WTC11 (cell line): ENCODE measurements at regions not wholly inside any gene's neighbourhood (a gene's known extent, or its start where the extent isn't known, plus 50 kb on each side); places are given as distances from the start of the nearest gene placed in this dataset.

Source experiments
- ATAC-seq: fragments of 200-7000 bp; cut with Tn5 transposase; 2 replicates; pipeline ENCODE4 v1.10.0; 2021; ENCODE audit warnings: mild to moderate bottlenecking, moderate library complexity
- CTCF ChIA-PET: fragments of 300-600 bp; sonication (Branson Sonifier 250); formaldehyde crosslinking; loops from one replicate; lab custom pipeline; 2021; ENCODE audit warnings: antibody characterized with exemption; lab: Charles Lee
- POLR2A ChIA-PET: fragments of 350-600 bp; sonication (Branson Sonifier 250); formaldehyde crosslinking; loops from one replicate; lab custom pipeline; 2021; ENCODE audit warnings: antibody characterized with exemption; lab: Charles Lee
- DNase-seq: peaks from one replicate; pipeline ENCODE4 v3.0.0; 2021; ENCODE audit warnings: low spot score
- H3K27ac Mint-ChIP-seq: 2 replicates; pipeline ENCODE4 v1.8.0; 2021; ENCODE audit warnings: mixed read lengths
- H3K27me3 Mint-ChIP-seq: 2 replicates; pipeline ENCODE4 v1.8.0; 2021; ENCODE audit warnings: low read depth, mild to moderate bottlenecking, moderate library complexity, mixed read lengths
- H3K36me3 Mint-ChIP-seq: 2 replicates; pipeline ENCODE4 v1.8.0; 2021; ENCODE audit warnings: mixed read lengths
- H3K4me1 Mint-ChIP-seq: 2 replicates; pipeline ENCODE4 v1.8.0; 2022; ENCODE audit warnings: mixed read lengths
- H3K4me3 Mint-ChIP-seq: 2 replicates; pipeline ENCODE4 v1.8.0; 2021; ENCODE audit warnings: mild to moderate bottlenecking, moderate library complexity, mixed read lengths
- H3K9me3 Mint-ChIP-seq: 2 replicates; pipeline ENCODE4 v1.8.0; 2021; ENCODE audit warnings: mixed read lengths
- ATF1 ChIP-seq: sonication (generic); formaldehyde crosslinking; IDR thresholded peaks from 2 replicates; pipeline ENCODE4 v1.8.1; 2023; ENCODE audit warnings: mild to moderate bottlenecking, moderate library complexity, missing genetic modification reagents
- CREB1 ChIP-seq: sonication (generic); formaldehyde crosslinking; IDR thresholded peaks from 2 replicates; pipeline ENCODE4 v1.8.0; 2023; ENCODE audit warnings: mild to moderate bottlenecking, missing genetic modification reagents
- E2F1 ChIP-seq: sonication (generic); formaldehyde crosslinking; IDR thresholded peaks from 2 replicates; pipeline ENCODE4 v1.8.0; 2022; ENCODE audit warnings: mild to moderate bottlenecking, missing genetic modification reagents
- GABPB1 ChIP-seq: sonication (generic); formaldehyde crosslinking; IDR thresholded peaks from 2 replicates; pipeline ENCODE4 v1.8.1; 2023; ENCODE audit warnings: mild to moderate bottlenecking, missing genetic modification reagents
- IRF2 ChIP-seq: sonication (generic); formaldehyde crosslinking; IDR thresholded peaks from 2 replicates; pipeline ENCODE4 v1.8.0; 2022; ENCODE audit warnings: low read depth, missing genetic modification reagents, borderline replicate concordance
- SMAD3 ChIP-seq: sonication (generic); formaldehyde crosslinking; IDR thresholded peaks from 2 replicates; pipeline ENCODE4 v1.8.0; 2022; ENCODE audit warnings: missing genetic modification reagents, mild to moderate bottlenecking, borderline replicate concordance
- SMAD4 ChIP-seq: sonication (generic); formaldehyde crosslinking; IDR thresholded peaks from 2 replicates; pipeline ENCODE4 v1.8.0; 2022; ENCODE audit warnings: mild to moderate bottlenecking, missing genetic modification reagents
- TP53 ChIP-seq: sonication (generic); formaldehyde crosslinking; IDR thresholded peaks from 2 replicates; pipeline ENCODE4 v1.8.1; 2023; ENCODE audit warnings: mild to moderate bottlenecking, missing genetic modification reagents
- ZBTB21 ChIP-seq: sonication (generic); formaldehyde crosslinking; IDR thresholded peaks from 2 replicates; pipeline ENCODE4 v1.8.1; 2023; ENCODE audit warnings: mild to moderate bottlenecking, missing genetic modification reagents, borderline replicate concordance
- ZNF317 ChIP-seq: sonication (generic); formaldehyde crosslinking; IDR thresholded peaks from 2 replicates; pipeline ENCODE4 v1.8.1; 2023; ENCODE audit warnings: low read depth, mild to moderate bottlenecking, moderate library complexity, missing genetic modification reagents, borderline replicate concordance
- ZNF423 ChIP-seq: fragments of 250-450 bp; sonication (Bioruptor Pico); IDR thresholded peaks from 2 replicates; pipeline ENCODE4 v2.1.2; 2022; ENCODE audit warnings: mild to moderate bottlenecking, moderate library complexity
- ZNF425 ChIP-seq: fragments of 250-450 bp; sonication (Bioruptor Pico); conservative IDR thresholded peaks from 2 replicates; pipeline ENCODE4 v1.9.0; 2021; ENCODE audit warnings: mild to moderate bottlenecking
- TF ChIP-seq, protein P1 (sequence below): fragments of 250-450 bp; sonication (Bioruptor Pico); IDR thresholded peaks from 2 replicates; pipeline ENCODE4 v1.9.0; 2021; ENCODE audit warnings: mild to moderate bottlenecking
- TF ChIP-seq, protein P2 (sequence below): sonication (generic); formaldehyde crosslinking; IDR thresholded peaks from 2 replicates; pipeline ENCODE4 v1.8.0; 2023; ENCODE audit warnings: missing genetic modification reagents, mild to moderate bottlenecking, borderline replicate concordance
- TF ChIP-seq, protein P3 (sequence below): fragments of 250-450 bp; sonication (Bioruptor Pico); IDR thresholded peaks from 2 replicates; pipeline ENCODE4 v1.9.0; 2021; ENCODE audit warnings: mild to moderate bottlenecking, borderline replicate concordance

GRCh38 chr1:188906921-188907641, 1570.6 kb downstream of the BRINP3 start (continued):
- TF ChIP-seq, protein P1, sequence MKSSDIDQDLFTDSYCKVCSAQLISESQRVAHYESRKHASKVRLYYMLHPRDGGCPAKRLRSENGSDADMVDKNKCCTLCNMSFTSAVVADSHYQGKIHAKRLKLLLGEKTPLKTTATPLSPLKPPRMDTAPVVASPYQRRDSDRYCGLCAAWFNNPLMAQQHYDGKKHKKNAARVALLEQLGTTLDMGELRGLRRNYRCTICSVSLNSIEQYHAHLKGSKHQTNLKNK: no peak

- ChIA-PET CTCF (no interaction called here), POLR2A (no interaction called here)
- no peak for TF ChIP-seq ZBTB21 (CRISPR knock-in tag)
- TF ChIP-seq, protein P2, sequence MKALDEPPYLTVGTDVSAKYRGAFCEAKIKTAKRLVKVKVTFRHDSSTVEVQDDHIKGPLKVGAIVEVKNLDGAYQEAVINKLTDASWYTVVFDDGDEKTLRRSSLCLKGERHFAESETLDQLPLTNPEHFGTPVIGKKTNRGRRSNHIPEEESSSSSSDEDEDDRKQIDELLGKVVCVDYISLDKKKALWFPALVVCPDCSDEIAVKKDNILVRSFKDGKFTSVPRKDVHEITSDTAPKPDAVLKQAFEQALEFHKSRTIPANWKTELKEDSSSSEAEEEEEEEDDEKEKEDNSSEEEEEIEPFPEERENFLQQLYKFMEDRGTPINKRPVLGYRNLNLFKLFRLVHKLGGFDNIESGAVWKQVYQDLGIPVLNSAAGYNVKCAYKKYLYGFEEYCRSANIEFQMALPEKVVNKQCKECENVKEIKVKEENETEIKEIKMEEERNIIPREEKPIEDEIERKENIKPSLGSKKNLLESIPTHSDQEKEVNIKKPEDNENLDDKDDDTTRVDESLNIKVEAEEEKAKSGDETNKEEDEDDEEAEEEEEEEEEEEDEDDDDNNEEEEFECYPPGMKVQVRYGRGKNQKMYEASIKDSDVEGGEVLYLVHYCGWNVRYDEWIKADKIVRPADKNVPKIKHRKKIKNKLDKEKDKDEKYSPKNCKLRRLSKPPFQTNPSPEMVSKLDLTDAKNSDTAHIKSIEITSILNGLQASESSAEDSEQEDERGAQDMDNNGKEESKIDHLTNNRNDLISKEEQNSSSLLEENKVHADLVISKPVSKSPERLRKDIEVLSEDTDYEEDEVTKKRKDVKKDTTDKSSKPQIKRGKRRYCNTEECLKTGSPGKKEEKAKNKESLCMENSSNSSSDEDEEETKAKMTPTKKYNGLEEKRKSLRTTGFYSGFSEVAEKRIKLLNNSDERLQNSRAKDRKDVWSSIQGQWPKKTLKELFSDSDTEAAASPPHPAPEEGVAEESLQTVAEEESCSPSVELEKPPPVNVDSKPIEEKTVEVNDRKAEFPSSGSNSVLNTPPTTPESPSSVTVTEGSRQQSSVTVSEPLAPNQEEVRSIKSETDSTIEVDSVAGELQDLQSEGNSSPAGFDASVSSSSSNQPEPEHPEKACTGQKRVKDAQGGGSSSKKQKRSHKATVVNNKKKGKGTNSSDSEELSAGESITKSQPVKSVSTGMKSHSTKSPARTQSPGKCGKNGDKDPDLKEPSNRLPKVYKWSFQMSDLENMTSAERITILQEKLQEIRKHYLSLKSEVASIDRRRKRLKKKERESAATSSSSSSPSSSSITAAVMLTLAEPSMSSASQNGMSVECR (CRISPR knock-in tag): no peak
- no peak for TF ChIP-seq CREB1
- ATAC-seq (no peak), DNase-seq (no peak)
- H3K36me3 Mint-ChIP-seq: no peaks in the 10 kb centered on the region
- H3K27me3 Mint-ChIP-seq: no peaks in the 10 kb centered on the region
- no peak overlapping the region for H3K4me3 Mint-ChIP-seq
- H3K9me3 Mint-ChIP-seq: no peaks in the 10 kb centered on the region
- peaks cover 5% of the 10 kb centered on the region; the same call in 1 of the 2 replicates for H3K4me1 Mint-ChIP-seq
- H3K27ac Mint-ChIP-seq: no peak overlapping the region
Observed at GRCh38 chr1:188930382-188930781, 1547.3 kb downstream of the BRINP3 start.

GRCh38 chr1:188931506-188931905, 1546.2 kb downstream of the BRINP3 start:
- TF ChIP-seq SMAD4 (CRISPR knock-in tag) (no peak), ZNF425 (CRISPR knock-in tag) (no peak), SMAD3 (no peak), ZNF317 (CRISPR knock-in tag) (no peak), TP53 (CRISPR knock-in tag) (no peak), ZNF423 (no peak), ATF1 (CRISPR knock-in tag) (no peak), IRF2 (CRISPR knock-in tag) (no peak), GABPB1 (CRISPR knock-in tag) (no peak), E2F1 (no peak)
- TF ChIP-seq, protein P1: no peak
- TF ChIP-seq, protein P3, sequence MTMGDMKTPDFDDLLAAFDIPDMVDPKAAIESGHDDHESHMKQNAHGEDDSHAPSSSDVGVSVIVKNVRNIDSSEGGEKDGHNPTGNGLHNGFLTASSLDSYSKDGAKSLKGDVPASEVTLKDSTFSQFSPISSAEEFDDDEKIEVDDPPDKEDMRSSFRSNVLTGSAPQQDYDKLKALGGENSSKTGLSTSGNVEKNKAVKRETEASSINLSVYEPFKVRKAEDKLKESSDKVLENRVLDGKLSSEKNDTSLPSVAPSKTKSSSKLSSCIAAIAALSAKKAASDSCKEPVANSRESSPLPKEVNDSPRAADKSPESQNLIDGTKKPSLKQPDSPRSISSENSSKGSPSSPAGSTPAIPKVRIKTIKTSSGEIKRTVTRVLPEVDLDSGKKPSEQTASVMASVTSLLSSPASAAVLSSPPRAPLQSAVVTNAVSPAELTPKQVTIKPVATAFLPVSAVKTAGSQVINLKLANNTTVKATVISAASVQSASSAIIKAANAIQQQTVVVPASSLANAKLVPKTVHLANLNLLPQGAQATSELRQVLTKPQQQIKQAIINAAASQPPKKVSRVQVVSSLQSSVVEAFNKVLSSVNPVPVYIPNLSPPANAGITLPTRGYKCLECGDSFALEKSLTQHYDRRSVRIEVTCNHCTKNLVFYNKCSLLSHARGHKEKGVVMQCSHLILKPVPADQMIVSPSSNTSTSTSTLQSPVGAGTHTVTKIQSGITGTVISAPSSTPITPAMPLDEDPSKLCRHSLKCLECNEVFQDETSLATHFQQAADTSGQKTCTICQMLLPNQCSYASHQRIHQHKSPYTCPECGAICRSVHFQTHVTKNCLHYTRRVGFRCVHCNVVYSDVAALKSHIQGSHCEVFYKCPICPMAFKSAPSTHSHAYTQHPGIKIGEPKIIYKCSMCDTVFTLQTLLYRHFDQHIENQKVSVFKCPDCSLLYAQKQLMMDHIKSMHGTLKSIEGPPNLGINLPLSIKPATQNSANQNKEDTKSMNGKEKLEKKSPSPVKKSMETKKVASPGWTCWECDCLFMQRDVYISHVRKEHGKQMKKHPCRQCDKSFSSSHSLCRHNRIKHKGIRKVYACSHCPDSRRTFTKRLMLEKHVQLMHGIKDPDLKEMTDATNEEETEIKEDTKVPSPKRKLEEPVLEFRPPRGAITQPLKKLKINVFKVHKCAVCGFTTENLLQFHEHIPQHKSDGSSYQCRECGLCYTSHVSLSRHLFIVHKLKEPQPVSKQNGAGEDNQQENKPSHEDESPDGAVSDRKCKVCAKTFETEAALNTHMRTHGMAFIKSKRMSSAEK (CRISPR knock-in tag): no peak
- TF ChIP-seq, all 79 proteins: peak for 0
- CTCF ChIA-PET: no interaction called here
- H3K27ac Mint-ChIP-seq: no peak overlapping the region
- DNase-seq: no peak
- H3K27me3 Mint-ChIP-seq: no peaks in the 10 kb centered on the region
- H3K36me3 Mint-ChIP-seq: no peaks in the 10 kb centered on the region
- ATAC-seq: no peak
- POLR2A ChIA-PET: no interaction called here
- peaks cover 5% of the 10 kb centered on the region; the same call in 1 of the 2 replicates for H3K4me1 Mint-ChIP-seq
- H3K9me3 Mint-ChIP-seq: no peaks in the 10 kb centered on the region
- H3K4me3 Mint-ChIP-seq: no peak overlapping the region
